LNCaP clone FGC (cell line): ENCODE measurements at regions not wholly inside any gene's neighbourhood (a gene's known extent, or its start where the extent isn't known, plus 50 kb on each side); places are given as distances from the start of the nearest gene placed in this dataset.
A peak's percentile ranks its signal among the peaks of the same experiment; 100 is the strongest.

Source experiments
- DNase-seq: peaks from one replicate; pipeline ENCODE4 v3.0.0-alpha.2; 2011; ENCODE audit warnings: low read depth
- H3K4me3 ChIP-seq: 2 replicates; pipeline ENCODE4 v1.5.1; 2011; ENCODE audit warnings: mild to moderate bottlenecking, low read depth, low read length, control low read depth
- TF ChIP-seq, protein P1 (sequence below): IDR thresholded peaks from 2 replicates; pipeline ENCODE4 v1.5.1; 2012; ENCODE audit warnings: mild to moderate bottlenecking; ENCODE audit not compliant: control insufficient read depth, insufficient read depth; ENCODE audit errors: extremely low read depth

- TF ChIP-seq, protein P1, sequence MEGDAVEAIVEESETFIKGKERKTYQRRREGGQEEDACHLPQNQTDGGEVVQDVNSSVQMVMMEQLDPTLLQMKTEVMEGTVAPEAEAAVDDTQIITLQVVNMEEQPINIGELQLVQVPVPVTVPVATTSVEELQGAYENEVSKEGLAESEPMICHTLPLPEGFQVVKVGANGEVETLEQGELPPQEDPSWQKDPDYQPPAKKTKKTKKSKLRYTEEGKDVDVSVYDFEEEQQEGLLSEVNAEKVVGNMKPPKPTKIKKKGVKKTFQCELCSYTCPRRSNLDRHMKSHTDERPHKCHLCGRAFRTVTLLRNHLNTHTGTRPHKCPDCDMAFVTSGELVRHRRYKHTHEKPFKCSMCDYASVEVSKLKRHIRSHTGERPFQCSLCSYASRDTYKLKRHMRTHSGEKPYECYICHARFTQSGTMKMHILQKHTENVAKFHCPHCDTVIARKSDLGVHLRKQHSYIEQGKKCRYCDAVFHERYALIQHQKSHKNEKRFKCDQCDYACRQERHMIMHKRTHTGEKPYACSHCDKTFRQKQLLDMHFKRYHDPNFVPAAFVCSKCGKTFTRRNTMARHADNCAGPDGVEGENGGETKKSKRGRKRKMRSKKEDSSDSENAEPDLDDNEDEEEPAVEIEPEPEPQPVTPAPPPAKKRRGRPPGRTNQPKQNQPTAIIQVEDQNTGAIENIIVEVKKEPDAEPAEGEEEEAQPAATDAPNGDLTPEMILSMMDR: no peak
- H3K4me3 ChIP-seq: no peak overlapping the region
- no peak for DNase-seq
Measured at GRCh38 chrX:147179625-147180024, 365.1 kb upstream of the CXorf51A start.

DNA sequence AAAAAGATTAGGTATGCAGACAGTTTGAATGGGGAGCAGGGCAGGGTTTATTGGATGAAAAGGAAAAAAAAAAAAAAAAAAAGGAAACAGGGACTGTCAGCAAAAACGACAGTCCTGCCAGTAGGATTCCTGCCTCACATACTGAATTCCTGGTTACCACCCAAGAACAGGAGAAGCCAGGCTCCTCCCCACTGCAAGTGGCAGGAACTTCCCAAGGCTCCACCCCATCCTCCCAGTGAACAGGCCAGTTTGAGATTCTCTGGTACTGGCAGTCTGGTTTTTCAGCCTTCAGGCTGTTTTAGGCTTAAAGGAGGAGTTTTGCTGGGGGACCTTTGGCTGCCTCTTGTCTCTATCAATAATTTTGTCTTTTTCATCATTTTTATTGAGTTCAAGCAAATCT lies 360.0 kb upstream of the CXorf51A start:
- TF ChIP-seq, protein P1: no peak
- peak; percentile 13 for DNase-seq
- no peak overlapping the region for H3K4me3 ChIP-seq

DNA sequence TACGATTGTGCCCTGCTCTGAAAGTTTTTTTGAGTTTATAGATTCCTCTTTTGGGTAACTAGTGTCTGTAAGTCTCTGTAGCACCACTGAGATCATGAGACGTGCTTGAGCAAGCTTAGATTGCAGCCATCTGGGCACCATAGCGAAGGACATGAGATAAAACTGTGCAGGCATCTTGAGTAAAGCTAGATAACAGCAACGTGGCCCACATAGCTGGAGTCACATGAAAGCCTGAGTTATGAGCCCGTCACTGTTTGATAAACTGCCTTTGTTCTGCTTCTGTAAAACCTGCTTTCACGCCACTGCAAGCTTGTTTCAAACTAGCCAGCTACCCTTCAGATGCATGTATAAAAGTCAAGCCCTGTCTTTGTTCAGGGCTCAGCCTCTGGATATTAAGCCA lies 359.1 kb upstream of the CXorf51A start:
- H3K4me3 ChIP-seq: no peak overlapping the region
- TF ChIP-seq, protein P1: no peak
- DNase-seq: no peak

- TF ChIP-seq, protein P1: no peak
- DNase-seq: no peak
- no peak overlapping the region for H3K4me3 ChIP-seq
Measured at GRCh38 chrX:147170993-147171392, 356.4 kb upstream of the CXorf51A start.
